Nephron progenitor cell (in vitro differentiated cells): ENCODE measurements at regions not wholly inside any gene's neighbourhood (a gene's known extent, or its start where the extent isn't known, plus 50 kb on each side); places are given as distances from the start of the nearest gene placed in this dataset.

Source experiments
- DNase-seq: peaks from one replicate; pipeline ENCODE4 v3.0.0; 2021
- H3K27ac Mint-ChIP-seq: 2 replicates; pipeline ENCODE4 v1.8.0; 2021; ENCODE audit warnings: mild to moderate bottlenecking, moderate library complexity, mixed read lengths
- H3K27me3 Mint-ChIP-seq: 2 replicates; pipeline ENCODE4 v1.8.0; 2021; ENCODE audit warnings: mild to moderate bottlenecking, low read depth, mixed read lengths; ENCODE audit not compliant: poor library complexity
- H3K36me3 Mint-ChIP-seq: 2 replicates; pipeline ENCODE4 v1.8.0; 2021; ENCODE audit warnings: low read depth, mixed read lengths
- H3K4me1 Mint-ChIP-seq: 2 replicates; pipeline ENCODE4 v1.8.0; 2021; ENCODE audit warnings: mixed read lengths
- H3K4me3 Mint-ChIP-seq: 2 replicates; pipeline ENCODE4 v1.8.0; 2021; ENCODE audit warnings: mild to moderate bottlenecking, moderate library complexity, mixed read lengths
- H3K9me3 Mint-ChIP-seq: 2 replicates; pipeline ENCODE4 v1.8.0; 2021; ENCODE audit warnings: mild to moderate bottlenecking, moderate library complexity, mixed read lengths
- CTCF ChIP-seq: fragments of 200-600 bp; sonication (generic); IDR thresholded peaks from 2 replicates; pipeline ENCODE4 v1.5.0; 2021; ENCODE audit warnings: antibody characterized with exemption

GRCh38 chr2:14240868-14241267 lies 391.6 kb upstream of the LRATD1 start:
- Mint-ChIP-seq H3K27ac (no peak overlapping the region), H3K27me3 (peaks cover 3% of the 10 kb centered on the region), H3K4me3 (no peak overlapping the region), H3K36me3 (no peaks in the 10 kb centered on the region), H3K4me1 (peaks cover 12% of the 10 kb centered on the region), H3K9me3 (no peaks in the 10 kb centered on the region)
- TF ChIP-seq CTCF: no peak
- DNase-seq: no peak

- Mint-ChIP-seq H3K4me1 (peaks cover 10% of the 10 kb centered on the region), H3K27me3 (peaks cover 6% of the 10 kb centered on the region), H3K4me3 (no peak overlapping the region), H3K9me3 (peaks cover 4% of the 10 kb centered on the region), H3K27ac (no peak overlapping the region), H3K36me3 (no peaks in the 10 kb centered on the region)
- TF ChIP-seq CTCF: no peak
- DNase-seq: no peak
These were observed 386.6 kb upstream of the LRATD1 start for GRCh38 chr2:14245901-14246300.

- Mint-ChIP-seq H3K27ac (no peak overlapping the region), H3K4me1 (no peaks in the 10 kb centered on the region), H3K9me3 (no peaks in the 10 kb centered on the region), H3K36me3 (no peaks in the 10 kb centered on the region), H3K4me3 (no peak overlapping the region), H3K27me3 (peaks cover 4% of the 10 kb centered on the region)
- DNase-seq: no peak
- TF ChIP-seq CTCF: no peak
These were observed 377.2 kb upstream of the LRATD1 start for GRCh38 chr2:14255135-14255820.

- H3K36me3 Mint-ChIP-seq: no peaks in the 10 kb centered on the region
- no peaks in the 10 kb centered on the region for H3K9me3 Mint-ChIP-seq
- DNase-seq: no peak
- no peaks in the 10 kb centered on the region for H3K4me1 Mint-ChIP-seq
- no peak for TF ChIP-seq CTCF
- H3K27me3 Mint-ChIP-seq: peaks cover 4% of the 10 kb centered on the region
- no peak overlapping the region for H3K4me3 Mint-ChIP-seq
- no peak overlapping the region for H3K27ac Mint-ChIP-seq
These were observed 375.6 kb upstream of the LRATD1 start for GRCh38 chr2:14256890-14257289.

GRCh38 chr2:14257801-14258507 lies 374.6 kb upstream of the LRATD1 start:
- Mint-ChIP-seq H3K9me3 (no peaks in the 10 kb centered on the region), H3K4me3 (no peak overlapping the region), H3K4me1 (no peaks in the 10 kb centered on the region), H3K36me3 (no peaks in the 10 kb centered on the region), H3K27ac (no peak overlapping the region), H3K27me3 (peaks cover 7% of the 10 kb centered on the region)
- DNase-seq: no peak
- TF ChIP-seq CTCF: no peak

GRCh38 chr2:14261771-14262170 lies 370.7 kb upstream of the LRATD1 start:
- no peak for TF ChIP-seq CTCF
- H3K4me1 Mint-ChIP-seq: no peaks in the 10 kb centered on the region
- no peaks in the 10 kb centered on the region for H3K36me3 Mint-ChIP-seq
- H3K27me3 Mint-ChIP-seq: peaks cover 6% of the 10 kb centered on the region
- no peak overlapping the region for H3K4me3 Mint-ChIP-seq
- DNase-seq: no peak
- H3K9me3 Mint-ChIP-seq: no peaks in the 10 kb centered on the region
- H3K27ac Mint-ChIP-seq: no peak overlapping the region
